ENCODE measurements at regions not wholly inside any gene's neighbourhood (a gene's known extent, or its start where the extent isn't known, plus 50 kb on each side); places are given as distances from the start of the nearest gene placed in this dataset.

DNA sequence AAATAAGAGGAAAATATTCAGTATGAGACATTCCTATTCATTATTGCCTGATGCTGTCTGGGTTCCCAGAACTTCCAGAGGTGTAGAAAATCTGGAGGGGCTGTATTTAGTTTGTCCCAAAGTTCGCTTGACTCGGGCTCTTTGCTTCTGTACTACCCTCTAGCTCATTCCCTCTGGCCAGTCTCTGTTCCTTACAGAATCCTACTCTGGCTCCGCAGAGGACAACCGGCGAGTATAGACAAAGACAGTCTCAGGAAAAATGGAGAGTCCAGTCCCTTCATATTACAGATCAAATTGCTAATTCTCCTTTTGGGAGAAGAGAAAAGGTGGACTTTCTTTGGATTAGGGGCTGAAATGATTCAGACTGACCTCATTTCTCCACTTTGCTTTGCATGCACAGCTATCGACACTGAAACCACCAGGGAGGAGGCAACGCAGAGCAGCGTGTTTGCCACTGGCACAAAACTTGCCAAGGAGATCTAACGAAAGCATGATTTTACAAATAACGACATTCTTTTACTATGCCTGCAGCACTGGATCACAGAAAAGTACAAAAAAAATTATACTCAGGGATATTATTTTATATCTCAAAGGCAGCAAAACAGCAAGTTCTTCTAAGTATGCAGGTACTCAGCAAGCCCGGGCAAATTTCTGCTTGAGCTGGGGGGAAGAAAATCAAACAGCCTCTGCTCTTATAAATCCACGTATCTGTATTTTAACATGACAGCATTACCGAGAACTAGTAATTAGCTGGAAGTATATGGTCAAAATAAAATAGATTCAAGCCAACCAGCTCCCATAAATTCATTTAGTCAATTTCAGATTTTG lies 279.7 kb downstream of the NPR3 start:
- no peak for DNase-seq

DNA sequence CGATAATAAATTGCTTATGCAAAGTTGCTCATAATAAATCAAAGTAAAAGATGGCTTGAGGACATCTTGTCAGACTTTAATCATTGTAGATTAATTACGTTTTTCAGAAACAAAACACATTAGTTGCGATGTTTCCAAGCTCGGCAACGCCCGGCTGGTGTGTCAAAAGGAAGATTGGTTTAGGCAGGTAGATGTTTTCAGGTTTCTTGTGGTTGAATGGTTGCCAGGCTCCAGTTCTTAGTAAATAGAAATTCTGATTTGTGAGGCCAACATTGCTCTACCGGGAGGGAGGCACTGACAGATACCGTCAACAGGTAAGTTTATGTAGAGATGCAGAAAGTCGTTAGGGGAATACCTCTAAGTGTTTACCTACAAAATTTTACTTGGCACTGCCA lies 280.3 kb downstream of the NPR3 start:
- no peak for DNase-seq

DNA sequence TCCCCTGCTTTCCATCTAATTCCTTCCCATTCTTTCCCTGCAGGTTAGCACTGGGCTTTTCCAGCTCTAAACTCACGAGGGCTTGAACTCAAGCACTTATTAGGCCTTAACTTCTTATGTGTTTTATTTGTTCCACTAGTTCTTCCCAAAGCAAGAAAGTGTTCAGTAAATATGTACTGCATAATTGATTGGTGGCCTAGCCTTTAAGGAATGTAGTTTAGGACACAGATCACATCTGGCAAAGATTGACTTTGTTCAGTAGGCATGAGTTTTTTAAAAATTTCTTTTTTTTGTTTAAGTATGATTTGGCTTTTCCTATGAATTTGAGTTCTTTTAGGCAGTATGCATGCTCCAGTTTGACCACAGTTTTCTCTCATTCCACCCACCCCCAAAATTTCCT lies 285.2 kb downstream of the NPR3 start:
- DNase-seq: no peak

DNA sequence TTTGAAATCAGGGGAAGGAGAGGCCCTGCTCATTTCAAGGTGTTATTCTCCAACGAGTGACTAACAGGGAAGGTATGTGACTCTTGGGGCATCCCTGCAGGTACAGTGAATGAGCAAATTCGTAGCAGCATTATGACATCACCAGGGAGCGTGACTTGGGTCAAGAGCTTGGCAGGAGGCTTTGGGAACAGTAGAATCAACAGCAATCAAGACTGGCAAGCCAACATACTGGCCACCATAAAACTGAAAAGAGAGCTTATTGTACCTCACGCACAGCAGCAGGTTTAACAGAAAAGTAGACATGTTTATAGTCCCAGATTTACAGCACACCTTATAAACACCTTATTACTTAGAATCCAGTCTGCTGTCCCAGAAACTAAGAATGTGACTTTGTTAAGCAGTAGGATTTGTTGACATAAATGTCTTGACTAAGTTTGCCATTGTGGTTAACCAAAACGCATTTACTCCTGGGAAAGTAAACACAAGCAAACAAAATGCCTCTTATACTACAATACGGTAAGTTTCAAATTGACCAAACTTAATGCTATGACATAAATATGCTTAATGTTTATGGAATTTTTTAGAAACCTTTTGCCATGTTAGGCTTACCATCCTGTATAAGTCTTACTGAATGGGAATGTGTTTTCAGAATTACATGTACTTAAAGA lies 297.8 kb downstream of the NPR3 start:
- DNase-seq: no peak

- no peak for DNase-seq
Measured at GRCh38 chr5:33010846-33011245, 299.7 kb downstream of the NPR3 start.

DNA sequence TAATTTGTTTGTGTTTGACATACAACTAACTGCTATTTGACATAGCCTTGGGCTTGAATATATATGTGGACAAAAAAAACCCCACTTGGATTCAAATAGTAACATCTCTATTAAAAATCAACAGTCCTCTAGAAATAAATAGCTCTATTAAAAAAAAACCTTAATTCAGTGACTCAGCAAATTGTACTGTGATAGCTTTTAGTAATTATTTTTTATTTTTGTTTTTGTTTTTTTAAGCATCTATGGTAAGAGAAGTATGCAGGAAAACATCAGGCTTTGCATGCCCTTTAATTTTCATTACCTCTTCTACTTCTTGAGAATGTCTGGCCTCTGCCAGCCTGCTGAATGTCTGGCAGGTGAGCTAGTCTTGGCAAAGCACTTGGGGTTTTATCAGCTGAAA lies 300.7 kb downstream of the NPR3 start:
- DNase-seq: no peak

DNA sequence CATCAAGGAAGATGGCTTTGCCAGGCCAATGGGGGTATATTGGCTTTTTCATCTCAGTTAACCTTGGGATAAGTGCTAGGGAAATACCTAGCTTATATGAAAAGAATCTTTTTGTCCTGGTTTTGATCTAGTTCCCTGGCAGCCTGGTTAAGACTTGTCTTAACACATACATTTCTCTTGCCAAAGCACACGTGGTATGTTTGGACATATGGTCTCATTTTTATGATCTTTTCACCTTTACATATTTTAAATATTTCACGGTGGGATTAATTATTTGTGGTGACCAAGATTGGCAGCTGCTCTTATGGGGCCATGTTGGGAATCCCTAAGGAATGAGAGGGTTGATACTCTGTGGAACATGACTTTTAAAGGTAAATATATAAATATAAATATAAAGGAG lies 312.5 kb downstream of the NPR3 start:
- DNase-seq: no peak

GRCh38 chr5:33032271-33033070 lies 321.4 kb downstream of the NPR3 start:
- no peak for DNase-seq

GRCh38 chr5:33033516-33033915 lies 322.4 kb downstream of the NPR3 start:
- no peak for DNase-seq

DNA sequence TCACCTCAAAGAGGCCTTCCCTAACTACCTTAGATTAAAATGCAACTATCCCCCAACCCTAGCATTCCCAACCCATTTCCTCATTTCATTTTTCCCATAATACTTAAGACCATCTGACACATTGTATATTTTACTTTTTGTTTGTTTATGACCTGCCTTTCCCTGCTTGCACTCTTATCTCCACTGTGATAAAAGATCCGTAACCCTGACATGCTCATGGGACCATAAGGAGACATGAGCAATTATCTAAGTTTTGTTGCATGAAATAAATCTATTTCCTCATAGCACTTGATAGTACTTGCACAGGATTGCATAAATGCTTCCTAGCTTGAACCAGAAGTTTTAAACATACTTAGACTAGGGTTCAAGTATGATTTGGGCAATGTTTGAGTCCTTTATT lies 323.7 kb downstream of the NPR3 start:
- DNase-seq: no peak

DNA sequence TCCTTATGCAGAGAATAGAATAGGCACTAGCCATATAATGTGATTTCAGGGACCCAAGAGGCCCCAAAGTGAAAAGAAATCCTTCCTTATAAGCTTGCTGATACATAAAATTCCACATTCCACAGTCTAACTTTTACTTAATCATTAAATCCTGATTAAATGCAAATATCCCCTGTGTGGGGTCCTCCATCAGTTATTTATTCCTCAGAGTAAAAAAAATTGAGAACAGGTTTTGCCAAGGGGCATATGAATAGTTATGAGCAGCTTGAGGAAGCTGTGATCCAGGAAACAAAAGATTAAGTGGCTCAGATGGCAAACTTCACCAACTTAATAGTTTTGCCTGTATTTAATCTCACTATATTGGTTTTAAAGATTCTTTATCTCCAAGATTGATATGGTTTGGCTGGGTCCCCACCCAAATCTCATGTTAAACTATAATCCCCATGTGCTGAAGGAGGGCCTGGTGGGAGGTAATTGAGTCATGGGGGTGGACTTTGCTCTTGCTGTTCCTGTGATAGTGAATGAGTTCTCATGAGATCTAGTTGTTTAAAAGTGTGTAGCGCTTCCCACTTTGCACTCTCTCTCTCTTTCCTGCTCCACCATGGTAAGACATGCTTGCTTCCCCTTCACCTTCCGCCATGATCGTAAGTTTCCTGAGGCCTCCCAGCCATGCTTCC lies 324.9 kb downstream of the NPR3 start:
- DNase-seq: no peak

DNA sequence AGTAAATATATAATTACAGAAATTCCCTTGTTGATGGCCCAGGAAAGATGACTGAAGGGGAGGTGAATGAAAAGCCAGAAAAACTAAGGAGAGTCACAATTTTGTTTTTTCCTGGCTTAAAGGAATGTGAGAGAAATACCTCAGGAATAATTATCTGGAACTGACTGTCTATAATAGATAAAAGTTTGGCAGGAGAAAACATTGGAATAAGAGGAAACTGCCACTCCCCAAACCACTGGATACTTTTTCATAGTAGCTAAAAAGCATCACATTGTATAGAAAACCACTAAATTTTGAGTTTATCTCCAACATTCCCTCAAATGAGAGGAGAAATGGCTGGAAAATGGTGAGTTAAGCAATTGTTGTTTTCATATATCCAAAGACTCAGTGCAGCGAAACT lies 326.0 kb downstream of the NPR3 start:
- no peak for DNase-seq

- DNase-seq: no peak
Measured at GRCh38 chr5:33041586-33041985, 330.5 kb downstream of the NPR3 start.

DNA sequence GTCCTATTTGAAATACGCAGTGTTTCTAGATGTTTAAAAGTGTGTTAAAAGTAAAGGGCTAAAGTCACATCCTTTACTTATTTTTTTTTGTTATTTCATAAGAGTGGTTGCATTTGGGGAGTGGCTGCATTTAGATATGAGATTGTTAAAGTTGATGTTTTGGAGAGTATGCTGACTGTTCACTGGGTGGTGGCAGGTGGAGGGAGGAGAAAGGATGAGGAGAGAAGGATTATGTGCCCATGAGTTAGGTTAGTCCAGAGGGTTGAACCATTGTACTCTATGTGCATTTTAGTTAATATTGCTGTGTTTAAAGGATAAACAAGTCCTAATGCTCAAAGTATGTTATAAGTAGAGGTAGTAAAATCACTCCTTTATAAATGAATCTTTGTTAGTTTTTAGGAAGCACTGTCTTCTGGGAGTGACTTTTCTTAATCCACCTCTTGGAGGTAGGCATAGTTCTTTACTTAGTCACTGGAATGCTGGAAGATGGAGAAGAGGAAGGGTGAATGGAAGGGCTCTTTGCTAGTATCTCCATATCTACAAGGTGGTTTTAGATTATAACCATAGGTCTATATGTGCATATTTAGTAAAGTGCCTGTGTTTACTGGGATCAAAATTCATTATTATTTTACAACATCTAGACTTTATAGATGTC lies 332.3 kb downstream of the NPR3 start:
- no peak for DNase-seq

- DNase-seq: no peak
Measured at GRCh38 chr5:33046091-33046490, 335.0 kb downstream of the NPR3 start.

DNA sequence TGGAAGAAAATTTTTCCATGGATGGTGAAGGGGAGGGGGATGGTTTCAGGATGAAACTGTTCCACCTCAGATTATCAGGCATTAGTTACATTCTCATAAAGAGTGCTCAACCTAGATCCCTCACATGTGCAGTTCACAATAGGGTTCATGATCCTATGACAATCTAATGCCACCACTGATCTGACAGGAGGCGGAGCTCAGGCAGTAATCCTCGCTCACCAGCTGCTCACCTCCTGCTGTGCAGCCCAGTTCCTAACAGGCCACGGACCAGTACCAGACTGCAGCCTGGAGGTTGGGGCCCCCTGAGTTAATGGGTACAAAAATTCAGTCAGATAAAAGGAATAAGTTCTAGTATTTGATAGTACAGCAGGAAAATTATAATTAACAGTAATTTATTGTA lies 337.2 kb downstream of the NPR3 start:
- no peak for DNase-seq

DNA sequence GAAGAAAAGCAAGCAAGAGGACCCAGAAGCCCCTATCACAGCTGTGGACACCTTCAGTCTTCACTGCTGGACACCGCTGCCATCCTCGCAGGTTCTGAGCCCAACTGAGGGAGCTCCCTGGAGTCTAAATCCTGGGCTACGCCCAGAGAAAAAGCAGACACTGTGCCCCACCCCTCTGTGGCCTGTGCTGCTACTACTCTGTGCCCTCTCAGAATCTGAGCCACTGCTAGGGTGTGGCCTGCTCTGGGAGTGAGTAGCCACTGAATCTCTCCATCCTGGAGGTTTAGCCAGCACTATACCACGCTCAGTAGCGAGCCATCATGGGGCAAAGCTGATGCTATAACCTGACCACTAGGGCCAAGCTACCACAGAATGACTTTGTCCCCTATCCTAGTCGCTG lies 338.2 kb downstream of the NPR3 start:
- no peak for DNase-seq

GRCh38 chr5:33049842-33050241 lies 338.7 kb downstream of the NPR3 start:
- no peak for DNase-seq

GRCh38 chr5:33059081-33059480 lies 348.0 kb downstream of the NPR3 start:
- DNase-seq: no peak

- no peak for DNase-seq
Measured at GRCh38 chr5:33065131-33065530, 354.0 kb downstream of the NPR3 start.

GRCh38 chr5:33067291-33067690 lies 356.2 kb downstream of the NPR3 start:
- DNase-seq: no peak

GRCh38 chr5:33068786-33069185 lies 357.7 kb downstream of the NPR3 start:
- DNase-seq: no peak

- DNase-seq: no peak
Measured at GRCh38 chr5:33072296-33072695, 361.2 kb downstream of the NPR3 start.
